NCI-H1436 (cell line): ENCODE measurements at regions not wholly inside any gene's neighbourhood (a gene's known extent, or its start where the extent isn't known, plus 50 kb on each side); places are given as distances from the start of the nearest gene placed in this dataset.
A peak's percentile ranks its signal among the peaks of the same experiment; 100 is the strongest.
"Not testable (repeated sequence)": the region's sequence is repeated elsewhere in the genome, so short reads cannot be mapped to it uniquely, and the experiment has no call there.

Source experiments
- DNase-seq: peaks from one replicate; lab custom pipeline; 2025; lab: John Stamatoyannopoulos, UW

DNA sequence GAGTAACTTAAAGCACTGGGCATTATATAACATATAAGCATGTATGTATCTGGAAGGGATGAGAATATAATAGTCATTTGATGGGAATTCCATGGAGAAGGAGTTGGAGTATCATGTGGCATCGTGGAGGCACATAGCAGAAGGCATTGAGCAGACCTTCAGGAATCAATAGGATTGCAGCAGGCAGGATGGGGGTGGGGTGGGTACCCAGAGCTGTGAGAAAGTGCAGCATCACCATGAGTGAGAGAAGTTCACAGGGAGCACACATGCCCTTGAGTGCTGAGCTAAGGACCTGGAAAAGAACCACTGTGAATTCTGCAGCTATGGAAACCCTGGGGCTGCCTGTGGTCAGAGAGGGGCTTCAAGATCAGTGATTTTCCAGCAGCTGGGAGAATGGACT lies 57.3 kb downstream of the MED10 start:
- no peak for DNase-seq

DNA sequence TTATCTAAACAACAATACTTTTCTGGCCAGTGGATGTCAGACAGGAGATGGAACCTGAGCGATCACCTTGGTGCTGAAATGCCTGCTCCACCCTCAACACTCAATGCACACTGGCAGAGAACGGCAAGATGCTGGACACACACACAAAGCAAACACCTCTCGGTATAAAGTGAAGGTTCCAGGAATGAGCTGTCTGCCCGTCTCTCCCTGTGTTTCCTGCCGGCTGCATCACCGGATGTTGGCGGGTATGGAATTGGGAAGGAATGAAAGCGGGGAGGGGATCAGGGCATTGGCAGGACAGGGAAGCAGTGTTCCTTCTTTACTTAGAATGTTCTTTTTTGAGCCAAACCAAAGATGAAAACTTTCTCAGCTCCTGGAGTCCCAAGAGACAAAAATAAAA lies 59.2 kb downstream of the MED10 start:
- no peak for DNase-seq

DNA sequence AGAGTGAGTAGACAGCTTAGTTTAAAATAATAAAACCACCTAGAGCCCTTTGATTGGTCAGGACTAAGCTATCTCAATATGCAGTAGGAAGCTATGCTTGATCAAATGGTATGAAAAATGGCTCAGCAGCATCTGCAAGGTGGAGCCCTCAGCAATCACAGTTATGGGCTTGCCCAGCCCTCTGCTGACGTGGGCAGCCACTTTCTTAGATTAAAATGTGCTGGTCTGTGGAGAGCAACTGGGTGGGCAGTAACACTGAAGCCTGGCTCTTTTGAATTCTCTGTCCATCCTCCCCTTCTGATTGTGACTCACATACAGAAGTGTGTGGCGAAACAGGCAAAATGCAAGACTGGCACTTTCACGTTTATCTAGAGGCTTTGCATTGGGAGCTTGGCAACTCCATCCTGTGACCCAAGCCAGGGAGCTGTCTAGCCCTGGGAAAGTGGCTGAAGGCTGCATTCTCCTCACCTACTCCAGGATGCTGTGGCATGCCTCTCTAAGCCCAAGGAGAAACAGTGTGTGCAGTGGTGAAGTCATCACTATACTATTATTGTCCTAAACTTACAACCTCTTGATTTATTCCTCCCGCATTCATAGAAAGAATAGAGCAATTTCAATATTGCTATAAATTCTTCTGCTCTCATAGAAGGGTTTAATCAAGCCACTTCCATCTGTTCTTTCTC lies 61.1 kb downstream of the MED10 start:
- no peak for DNase-seq

GRCh38 chr5:6315580-6315979 lies 62.8 kb downstream of the MED10 start:
- DNase-seq: no peak

DNA sequence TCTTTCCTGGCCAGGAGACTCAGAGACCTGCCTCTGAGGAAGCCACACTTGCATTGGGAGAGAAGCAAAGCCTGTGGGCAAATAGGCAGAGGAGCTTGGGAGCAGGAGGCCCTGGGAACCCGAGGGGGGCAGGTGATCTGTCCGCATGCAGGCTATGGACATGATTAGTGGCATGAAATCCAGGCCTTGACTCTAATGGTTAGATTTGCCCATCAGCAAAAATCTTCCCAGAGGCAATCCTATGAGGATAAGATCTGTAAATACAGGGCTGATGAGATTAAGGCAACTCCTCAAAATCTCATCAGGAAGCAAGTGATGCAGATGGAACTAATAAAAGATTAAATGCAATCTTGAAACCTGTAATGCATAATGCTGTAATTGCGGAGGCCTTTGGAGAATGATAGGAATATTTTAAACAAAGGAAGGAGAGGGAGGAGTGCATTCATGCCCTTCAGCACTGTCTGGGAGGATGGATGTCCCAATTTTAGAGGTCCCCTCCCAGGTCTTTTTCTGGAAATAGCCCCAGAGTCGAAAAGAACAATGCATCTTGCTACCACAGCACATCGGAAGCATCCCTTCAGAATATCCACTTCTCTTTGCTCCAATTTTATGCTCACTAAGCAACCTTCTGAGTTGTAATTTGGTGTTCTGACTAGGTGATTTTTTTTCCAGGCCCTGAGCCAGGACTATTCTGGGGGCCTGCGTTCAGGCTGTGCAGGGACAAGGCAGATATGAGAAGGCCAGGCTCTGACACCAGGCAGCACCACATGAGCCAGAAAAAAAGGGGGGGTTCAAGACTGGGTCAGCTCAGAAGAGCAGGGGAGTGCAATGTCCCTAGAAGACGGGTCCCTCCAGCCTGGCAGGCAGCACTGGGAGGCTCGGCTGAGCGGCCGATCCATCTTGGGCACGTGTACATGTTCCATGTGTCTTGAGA lies 66.5 kb downstream of the MED10 start:
- no peak for DNase-seq

DNA sequence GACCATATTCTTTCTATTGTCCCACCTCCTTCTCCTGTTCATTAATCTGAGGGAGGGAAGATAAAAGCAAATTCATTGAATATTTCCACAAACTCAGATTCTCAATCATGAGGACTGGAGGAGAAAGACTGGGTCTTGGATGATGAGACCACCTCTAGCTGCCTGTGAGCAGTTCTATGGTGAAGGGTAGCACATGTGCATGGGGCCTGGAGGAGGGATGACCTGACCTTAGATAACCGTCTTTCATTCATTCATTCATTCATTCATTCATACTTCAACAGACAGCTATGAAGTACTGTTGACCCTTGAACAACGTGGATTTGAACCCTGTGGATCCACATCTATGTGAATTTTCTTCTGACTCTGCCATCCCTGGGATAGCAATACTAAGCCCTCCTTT lies 68.4 kb downstream of the MED10 start:
- DNase-seq: no peak

DNA sequence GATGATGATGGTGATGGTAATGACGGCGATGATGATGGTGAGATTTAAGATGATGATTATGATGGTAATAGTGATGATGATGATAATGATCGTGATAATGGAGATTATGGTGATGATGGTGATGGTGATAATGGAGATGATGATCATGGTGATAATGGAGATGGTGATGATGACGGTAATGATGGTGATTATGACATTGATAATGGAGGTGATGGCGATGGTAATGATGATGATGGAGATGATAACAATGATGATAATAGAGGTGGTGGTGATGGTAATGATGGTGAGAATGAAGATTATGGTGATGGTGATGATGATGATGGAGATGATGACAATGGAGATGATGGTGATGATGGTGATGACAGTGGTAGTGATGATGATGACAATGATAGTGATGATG lies 69.7 kb downstream of the MED10 start:
- DNase-seq: no peak

DNA sequence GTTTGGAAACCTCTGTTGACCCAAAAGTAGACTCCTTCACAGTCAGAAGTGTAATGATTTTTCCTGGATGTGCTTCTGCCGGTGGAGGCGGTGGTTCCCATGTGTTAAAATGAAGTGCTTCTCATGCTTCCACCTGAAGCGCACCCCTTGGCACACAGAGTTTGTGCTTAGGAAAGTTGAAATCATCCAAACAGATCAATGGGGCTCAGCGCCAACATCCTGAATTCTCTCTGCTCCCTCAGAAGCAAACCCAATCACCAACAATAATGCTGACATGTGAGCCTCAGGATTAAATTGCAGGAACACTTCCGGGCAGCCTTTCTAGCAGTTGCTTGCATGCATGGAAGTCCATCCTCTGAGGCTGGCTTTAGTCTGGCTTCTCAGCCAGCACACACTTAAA lies 71.0 kb downstream of the MED10 start:
- no peak for DNase-seq

GRCh38 chr5:6305853-6306252 lies 72.5 kb downstream of the MED10 start:
- no peak for DNase-seq

GRCh38 chr5:6302684-6303083 lies 75.7 kb downstream of the MED10 start:
- DNase-seq: no peak

GRCh38 chr5:6302075-6302474 lies 76.3 kb downstream of the MED10 start:
- DNase-seq: no peak

DNA sequence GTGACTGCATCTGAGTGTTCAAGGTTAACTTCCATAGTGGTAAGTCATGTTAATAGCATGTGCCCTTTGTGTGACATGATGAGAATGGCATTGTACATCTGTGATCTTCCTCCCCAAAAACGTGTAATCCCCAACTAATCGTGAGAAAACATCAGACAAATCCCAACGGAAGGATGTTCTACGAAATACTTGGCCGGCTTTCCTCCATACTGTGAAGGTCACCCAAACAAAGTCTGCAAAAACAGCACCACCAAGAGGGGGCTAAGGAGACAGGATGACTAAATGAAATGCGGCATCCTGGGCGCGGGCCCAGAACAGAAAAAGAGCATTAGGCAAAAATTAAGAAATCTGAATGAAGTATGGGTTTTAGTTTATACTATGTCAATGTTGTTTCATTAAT lies 81.8 kb downstream of the MED10 start:
- no peak for DNase-seq

DNA sequence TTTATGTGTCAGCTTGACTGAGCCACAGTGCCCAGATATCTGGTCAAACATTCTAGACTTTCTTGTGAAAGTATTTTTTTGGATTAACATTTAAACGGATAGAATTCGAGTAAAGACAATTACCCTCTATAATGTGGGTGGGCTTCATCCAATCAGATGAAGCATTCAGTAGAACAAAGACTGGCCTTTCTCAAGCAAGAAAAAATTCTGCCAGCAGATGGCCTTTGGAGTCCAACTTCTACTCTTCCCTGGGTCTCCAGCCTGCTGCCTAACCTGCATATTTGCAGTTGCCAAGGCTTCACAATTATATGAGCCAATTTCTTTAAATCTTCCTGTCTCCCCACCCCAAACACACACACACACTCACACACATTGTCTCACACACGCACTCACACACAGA lies 86.4 kb downstream of the MED10 start:
- DNase-seq: peak; percentile 28

DNA sequence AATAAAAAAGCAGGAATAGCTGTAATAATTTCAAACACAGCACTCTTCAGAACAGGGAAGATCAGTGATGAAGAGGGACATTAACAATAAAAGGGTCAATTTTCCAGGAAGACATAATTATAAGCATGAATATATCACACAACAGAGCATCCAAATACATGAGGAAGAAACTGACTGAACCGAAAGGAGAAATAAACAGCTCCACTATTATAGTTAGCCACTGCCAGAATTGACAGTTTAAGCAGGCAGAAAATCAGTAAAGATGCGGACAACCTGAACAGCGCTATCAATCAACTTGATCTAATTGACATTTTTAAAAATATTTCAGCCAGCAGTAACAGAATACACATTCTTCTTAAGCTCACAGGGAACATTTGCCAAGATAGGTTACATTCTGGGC lies 89.1 kb downstream of the MED10 start:
- DNase-seq: no peak

GRCh38 chr5:6287176-6287575 lies 91.2 kb downstream of the MED10 start:
- DNase-seq: no peak

GRCh38 chr5:6286404-6286803 lies 91.9 kb downstream of the MED10 start:
- no peak for DNase-seq

- DNase-seq: not testable (repeated sequence)
Measured at GRCh38 chr5:6284491-6284890, 93.9 kb downstream of the MED10 start.

DNA sequence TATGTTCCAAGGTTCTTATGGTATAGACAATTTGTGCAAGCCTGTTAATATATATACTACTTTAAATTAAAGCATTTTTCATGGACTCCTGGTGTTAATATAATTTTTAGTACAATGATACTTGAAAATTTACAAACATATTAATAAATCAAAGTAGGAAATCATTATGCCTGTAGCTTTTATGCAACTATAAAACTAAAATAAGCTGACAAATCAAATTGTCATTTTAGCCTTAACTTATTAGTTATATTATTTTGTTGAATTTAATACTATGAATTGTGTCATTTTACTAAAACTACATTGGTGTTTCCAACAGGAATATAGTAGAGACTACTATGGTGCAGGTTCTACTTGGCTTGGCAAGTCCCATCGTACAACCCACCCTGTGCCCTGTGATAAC lies 96.0 kb downstream of the MED10 start:
- DNase-seq: no peak

- DNase-seq: no peak
Measured at GRCh38 chr5:6281818-6282217, 96.5 kb downstream of the MED10 start.

GRCh38 chr5:6280425-6281100 lies 97.8 kb downstream of the MED10 start:
- DNase-seq: no peak

GRCh38 chr5:6279607-6280006 lies 98.7 kb downstream of the MED10 start:
- DNase-seq: no peak

DNA sequence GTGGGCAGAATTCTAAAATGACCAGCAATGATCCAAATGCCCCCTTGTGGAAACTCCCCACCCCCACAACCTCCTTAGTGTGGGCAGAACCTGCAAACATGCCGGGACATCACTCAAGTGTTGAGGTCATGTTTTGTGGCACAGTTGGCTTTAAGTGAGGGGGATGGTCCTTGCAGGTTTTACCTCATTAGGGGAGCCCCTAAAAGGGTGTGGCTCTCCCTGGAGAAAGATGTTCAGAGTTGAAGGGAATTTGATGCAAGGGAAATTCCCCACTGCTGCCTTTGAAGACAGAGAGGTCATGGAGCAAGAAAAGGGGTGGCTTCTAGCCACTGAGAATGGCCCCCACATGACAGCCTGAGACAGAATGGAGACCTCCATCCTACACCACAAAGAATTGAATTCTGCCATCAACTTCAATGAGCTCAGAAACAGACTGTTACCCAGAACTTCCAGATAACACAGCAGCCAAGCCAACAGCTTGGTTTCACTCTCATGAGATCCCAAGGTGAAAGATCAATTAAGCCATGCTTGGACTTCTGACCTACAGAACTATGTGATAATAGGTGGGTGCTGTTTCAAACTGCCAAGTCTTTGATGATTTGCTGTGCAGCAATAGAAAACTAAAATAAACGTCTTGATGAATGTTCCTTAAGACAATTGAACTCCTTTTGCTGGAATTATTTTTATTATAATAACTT lies 103.4 kb downstream of the MED10 start:
- no peak for DNase-seq
